EH (cell line): ENCODE measurements at regions not wholly inside any gene's neighbourhood (a gene's known extent, or its start where the extent isn't known, plus 50 kb on each side); places are given as distances from the start of the nearest gene placed in this dataset.

ENCODE experiments used
- DNase-seq: peaks from one replicate; pipeline ENCODE4 v3.0.0-alpha.2; 2015; ENCODE audit warnings: low read depth

- DNase-seq, result peak; percentile 39
These were observed 122.4 kb upstream of the MSX2 start for GRCh38 chr5:174601946-174602345.

- no peak for DNase-seq
These were observed 118.2 kb upstream of the MSX2 start for GRCh38 chr5:174606153-174606552.

- DNase-seq, result peak; percentile 60
These were observed 117.7 kb upstream of the MSX2 start for GRCh38 chr5:174606646-174607045.

GRCh38 chr5:174607205-174607604 lies 117.2 kb upstream of the MSX2 start:
- no peak for DNase-seq

GRCh38 chr5:174607916-174608315 lies 116.5 kb upstream of the MSX2 start:
- DNase-seq, result no peak

GRCh38 chr5:174608631-174609097 lies 115.7 kb upstream of the MSX2 start:
- no peak for DNase-seq

- DNase-seq, result no peak
These were observed 115.3 kb upstream of the MSX2 start for GRCh38 chr5:174609116-174609515.

GRCh38 chr5:174610968-174611367 lies 113.4 kb upstream of the MSX2 start:
- DNase-seq, result peak; percentile 34

GRCh38 chr5:174612686-174613085 lies 111.7 kb upstream of the MSX2 start:
- no peak for DNase-seq

- DNase-seq, result no peak
These were observed 109.8 kb upstream of the MSX2 start for GRCh38 chr5:174614500-174615135.

- DNase-seq, result no peak
These were observed 108.3 kb upstream of the MSX2 start for GRCh38 chr5:174616036-174616435.

GRCh38 chr5:174617285-174617684 lies 107.1 kb upstream of the MSX2 start:
- no peak for DNase-seq

GRCh38 chr5:174617910-174618309 lies 106.5 kb upstream of the MSX2 start:
- no peak for DNase-seq

GRCh38 chr5:174618589-174618988 lies 105.8 kb upstream of the MSX2 start:
- no peak for DNase-seq

- no peak for DNase-seq
These were observed 102.3 kb upstream of the MSX2 start for GRCh38 chr5:174622067-174622466.

GRCh38 chr5:174623018-174623417 lies 101.4 kb upstream of the MSX2 start:
- no peak for DNase-seq

GRCh38 chr5:174623433-174624019 lies 100.9 kb upstream of the MSX2 start:
- no peak for DNase-seq

- DNase-seq, result no peak
These were observed 99.5 kb upstream of the MSX2 start for GRCh38 chr5:174624733-174625522.

- DNase-seq, result peak; percentile 15
These were observed 98.6 kb upstream of the MSX2 start for GRCh38 chr5:174625591-174626350.

GRCh38 chr5:174626369-174626920 lies 97.9 kb upstream of the MSX2 start:
- DNase-seq, result no peak

- DNase-seq, result no peak
These were observed 88.3 kb upstream of the MSX2 start for GRCh38 chr5:174636094-174636493.

- peak; percentile 54 for DNase-seq
These were observed 81.5 kb upstream of the MSX2 start for GRCh38 chr5:174642816-174643405.
